ENCODE measurements at regions not wholly inside any gene's neighbourhood (a gene's known extent, or its start where the extent isn't known, plus 50 kb on each side); places are given as distances from the start of the nearest gene placed in this dataset.

DNA sequence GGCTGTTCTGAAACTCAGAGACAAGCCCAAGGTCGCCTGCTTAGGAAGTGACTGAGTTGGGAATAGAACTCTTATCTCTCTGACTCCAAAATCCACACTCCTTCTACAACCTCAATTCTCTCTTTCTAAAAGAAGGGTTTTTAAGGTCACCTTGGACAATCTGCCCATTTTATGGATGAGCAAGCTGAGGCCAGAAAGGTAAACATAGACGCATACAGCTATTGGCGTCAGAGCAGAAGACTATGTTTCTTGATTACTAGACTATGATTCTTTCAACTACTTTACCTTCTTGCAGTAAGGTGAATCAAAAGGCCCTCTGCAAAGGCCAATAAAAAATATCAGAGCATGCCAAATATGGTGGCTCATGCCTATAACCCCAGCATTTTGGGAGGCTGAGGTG is 276.6 kb downstream of the CLIC5 start:
- DNase-seq, result no peak

DNA sequence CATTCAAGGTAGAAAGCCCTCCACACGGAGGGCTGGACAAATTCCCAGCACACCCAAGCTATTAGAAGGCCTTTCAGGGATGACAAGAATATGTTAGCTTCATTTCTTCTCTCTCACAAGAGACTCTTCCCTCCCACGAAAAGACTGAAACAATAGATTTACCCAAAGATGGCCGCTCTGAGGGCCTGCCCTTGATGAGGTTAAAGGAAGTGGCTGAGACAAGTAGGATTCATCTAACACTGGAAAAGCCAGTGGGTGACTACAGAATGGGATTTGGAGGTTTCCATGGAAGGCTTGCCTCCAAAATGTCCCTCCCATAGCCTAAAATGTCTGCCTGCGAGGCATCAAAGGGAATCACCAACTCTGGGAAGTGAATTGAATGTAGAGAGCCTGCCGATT is 277.6 kb downstream of the CLIC5 start:
- DNase-seq, result no peak

DNA sequence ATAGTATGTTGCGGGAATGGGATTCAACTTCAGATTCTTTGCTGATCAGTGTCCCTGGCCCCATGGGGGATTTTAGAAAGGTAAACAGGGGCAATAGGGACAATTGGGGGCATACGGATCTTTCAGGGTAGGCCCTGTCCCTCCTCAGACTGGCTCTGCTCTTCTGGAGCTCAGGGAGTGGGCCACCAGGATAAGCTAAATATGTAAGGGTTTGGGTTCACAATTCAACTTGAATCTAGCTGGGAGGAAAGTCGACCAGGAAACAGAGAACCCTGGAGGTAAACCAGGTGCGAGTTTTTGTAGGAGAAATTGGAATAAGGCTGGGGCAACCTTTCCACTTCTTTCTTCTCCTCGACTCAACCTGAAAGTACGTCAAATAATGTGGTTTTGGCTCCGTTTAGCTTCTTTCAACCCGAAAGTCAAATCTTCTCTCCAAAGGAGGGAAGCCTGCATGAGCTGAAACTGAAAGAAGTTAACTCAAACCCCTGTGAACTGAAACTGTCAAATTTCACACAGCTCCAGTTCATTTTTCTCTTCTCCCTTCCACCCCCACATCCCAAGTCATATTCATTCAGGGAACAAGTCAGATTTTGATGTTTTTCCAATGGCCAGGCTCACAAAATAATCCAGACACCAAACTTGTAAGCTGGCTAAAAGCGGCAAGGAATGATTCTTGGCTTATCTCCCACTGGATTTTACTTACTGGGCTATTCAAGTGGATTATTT is 278.2 kb downstream of the CLIC5 start:
- no peak for DNase-seq

DNA sequence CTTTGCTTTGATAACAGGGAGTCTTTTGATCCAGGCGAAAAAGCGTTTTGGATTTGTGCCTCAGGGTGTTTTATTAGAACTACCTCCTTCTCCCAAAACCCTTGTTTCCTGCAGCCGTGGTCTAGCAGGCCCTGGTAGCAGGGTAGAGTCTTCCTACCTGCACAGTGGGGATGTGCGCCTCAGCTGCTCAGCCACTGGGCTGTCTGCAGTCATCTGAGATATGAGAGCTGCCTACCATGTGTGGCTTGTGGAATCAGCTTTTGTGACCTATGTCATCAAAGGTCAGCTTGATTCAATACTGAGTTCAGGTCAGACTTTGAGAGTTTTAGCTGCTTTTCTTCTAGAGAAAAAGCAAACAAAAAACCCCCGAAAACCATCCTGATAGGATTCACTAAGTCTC is 279.5 kb downstream of the CLIC5 start:
- no peak for DNase-seq

DNA sequence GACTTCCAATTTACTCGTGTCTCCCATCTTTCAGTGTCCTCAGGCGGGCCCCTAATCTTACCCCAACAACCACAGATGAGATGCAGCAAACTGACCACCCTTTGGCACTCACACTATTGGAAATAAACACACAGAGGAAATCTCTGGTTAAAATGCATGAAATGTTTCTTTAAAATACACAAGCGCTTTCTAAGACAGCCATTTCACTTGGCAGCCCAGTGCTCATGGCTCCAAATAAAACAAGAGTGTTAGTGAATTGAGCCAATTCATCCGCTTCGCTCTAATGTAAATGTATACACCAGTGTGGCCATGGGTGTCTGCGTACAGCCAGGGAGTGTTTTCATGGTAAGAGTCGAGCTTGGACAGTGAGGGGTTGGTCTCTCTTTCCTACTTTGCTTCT is 282.9 kb downstream of the CLIC5 start:
- no peak for DNase-seq

DNA sequence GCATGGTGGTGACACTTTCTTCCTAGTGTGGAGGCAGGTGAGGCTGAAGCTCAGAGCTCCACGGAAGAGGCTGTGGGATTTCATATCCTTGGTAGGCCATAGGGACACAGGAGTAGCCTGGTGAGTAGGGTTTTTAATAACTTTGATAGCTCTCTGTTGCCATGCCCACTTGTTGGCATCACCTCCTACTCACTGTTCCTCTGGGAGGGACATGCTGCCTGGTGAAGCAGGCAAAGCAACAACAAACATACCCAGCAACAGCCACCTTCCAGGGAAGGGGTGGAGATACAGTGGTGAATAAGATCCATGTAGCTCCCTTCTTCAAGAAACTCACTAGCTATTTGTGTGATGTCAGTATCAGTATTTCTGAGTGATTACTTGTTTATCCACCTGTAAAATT is 285.4 kb downstream of the CLIC5 start:
- no peak for DNase-seq

DNA sequence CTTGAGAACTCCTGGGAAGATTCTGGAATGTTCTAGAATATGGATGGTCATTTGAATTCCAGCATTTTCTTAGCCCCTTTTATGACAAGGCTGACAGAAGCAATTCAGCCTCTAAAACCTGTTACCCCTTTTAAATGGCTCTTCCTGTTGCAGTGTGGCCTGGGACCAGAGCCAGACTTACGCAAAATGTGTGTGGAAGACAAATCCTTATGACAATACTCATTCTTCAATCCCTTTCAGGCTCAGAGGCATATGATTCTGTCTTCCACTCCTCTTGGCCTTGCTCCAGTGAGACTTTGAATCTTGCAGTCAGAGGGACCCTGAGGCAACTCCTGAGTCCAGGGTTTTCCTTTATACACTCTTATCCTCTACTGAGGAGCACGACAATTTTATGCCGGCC is 287.0 kb downstream of the CLIC5 start:
- DNase-seq, result no peak

DNA sequence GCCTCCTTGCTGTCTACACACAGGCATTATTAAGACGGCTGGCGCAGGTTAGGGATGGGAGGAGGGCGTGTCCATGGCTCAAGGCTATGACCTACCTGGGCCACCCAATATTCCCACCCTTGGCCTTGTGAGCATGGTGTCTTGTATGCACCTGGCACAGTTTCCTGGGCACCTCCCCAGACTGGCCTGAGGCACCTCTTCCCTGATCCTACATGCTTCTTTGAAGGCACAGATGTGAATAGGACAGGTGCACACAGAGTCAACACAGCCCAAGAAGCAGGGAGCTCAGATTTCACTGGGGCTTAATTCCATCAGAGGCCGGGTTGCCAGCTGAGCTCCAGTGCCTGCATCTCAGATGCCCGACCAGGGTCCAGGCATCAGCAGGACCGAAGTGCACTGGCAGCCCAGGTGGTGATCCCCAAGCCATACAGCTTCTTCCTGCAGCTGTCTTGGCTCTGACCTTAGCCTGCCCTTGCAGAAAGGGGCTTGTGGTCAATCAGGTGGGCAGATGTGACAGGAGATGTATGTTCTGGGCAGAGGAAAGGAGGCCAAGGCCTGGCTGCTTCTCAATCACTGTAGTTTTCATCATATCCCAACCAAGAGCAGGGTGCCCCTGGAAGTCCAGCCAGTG is 287.7 kb downstream of the CLIC5 start:
- DNase-seq, result no peak

DNA sequence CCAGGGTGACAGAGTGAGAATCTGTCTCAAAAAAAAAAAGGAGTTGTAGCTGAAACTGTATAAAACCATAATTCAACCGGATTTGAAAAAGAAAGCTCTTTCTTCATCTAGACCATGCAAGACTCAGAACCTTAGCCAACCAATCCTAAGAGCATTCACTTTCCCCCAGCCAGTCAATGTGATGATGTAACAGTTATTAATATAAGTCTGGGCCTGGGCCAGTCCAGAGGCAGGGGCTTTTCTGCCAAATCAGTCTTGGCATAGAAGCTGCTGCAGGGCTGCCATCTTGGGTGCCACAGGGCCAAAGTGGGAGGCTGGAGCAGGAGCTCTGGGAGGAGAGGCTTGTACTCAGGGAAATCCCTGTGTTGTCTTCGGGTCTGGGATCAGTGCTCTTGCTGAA is 288.4 kb downstream of the CLIC5 start:
- no peak for DNase-seq

DNA sequence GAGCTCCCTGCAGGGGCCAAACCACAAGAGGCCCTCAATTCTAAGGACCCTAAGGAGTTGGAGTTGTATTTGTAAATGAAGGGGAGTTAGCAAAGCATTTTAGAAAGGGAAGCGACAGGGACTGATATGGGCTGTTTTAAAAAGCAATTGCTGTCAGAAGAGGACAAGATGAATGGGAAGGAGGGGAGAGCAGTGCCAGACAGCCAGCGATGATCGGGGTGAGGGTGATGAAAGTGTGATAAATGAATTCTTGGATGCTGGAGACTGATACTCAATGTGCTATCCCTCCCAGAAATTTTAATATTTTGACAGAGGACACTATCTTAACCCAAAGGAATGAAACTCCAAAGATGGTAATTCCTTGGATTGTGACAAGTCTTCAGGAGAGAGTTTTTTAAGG is 289.2 kb downstream of the CLIC5 start:
- no peak for DNase-seq

DNA sequence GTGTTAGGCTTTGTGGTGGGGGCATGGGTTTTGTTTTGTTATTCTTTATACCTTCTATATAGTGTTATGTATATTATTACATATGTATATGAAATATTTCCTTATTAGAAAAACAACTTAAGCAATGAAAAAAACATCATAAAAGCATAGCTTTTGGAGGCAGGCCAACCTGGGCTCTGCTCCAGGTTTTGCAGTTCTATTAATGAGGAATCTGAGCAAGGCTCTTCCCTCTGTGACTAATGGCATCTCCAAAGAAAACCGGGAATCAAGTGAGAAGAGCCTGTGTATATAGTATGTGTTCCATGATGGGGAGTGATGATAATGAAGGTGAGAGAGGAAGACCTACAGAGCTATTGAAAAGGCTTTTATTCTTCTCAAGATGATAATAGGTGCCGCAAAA is 291.1 kb downstream of the CLIC5 start:
- DNase-seq, result no peak

DNA sequence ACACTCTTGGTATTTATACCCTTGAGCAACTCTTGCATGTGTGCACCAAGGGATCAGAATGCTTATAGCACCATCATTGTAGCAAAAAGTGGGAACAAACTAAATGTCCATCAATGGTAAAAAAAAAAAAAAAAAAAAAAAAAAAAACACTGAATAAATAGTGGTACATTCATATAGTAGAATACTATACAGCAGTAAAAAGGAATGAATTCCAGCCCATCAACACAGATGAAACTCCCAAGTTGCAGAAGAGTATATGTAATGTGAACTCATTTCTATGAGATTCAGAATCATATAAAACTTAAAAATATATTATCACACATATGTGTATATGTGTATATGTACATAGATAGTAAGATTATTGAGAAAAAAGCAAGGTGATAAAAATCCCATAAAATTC is 291.6 kb downstream of the CLIC5 start:
- DNase-seq, result no peak

DNA sequence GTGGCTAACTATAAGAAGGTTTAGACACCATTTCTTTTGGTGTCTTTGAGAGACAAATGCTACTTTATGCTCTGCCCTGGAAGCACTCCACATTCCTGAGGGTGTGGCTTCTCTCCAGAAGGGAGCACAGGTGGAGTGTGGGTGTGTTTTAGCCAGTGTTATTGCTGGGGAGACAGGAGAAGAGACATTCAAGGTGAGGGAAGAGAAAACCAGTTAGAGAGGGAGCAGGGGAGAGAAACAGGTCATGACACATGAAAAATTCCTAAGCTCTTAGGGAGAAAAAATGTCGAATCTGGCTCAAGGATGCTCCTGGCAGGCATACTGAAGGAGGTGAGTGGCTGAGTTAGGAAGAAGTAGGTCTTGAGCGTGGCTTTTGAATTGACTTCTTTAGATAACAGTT is 292.8 kb downstream of the CLIC5 start:
- DNase-seq, result no peak

DNA sequence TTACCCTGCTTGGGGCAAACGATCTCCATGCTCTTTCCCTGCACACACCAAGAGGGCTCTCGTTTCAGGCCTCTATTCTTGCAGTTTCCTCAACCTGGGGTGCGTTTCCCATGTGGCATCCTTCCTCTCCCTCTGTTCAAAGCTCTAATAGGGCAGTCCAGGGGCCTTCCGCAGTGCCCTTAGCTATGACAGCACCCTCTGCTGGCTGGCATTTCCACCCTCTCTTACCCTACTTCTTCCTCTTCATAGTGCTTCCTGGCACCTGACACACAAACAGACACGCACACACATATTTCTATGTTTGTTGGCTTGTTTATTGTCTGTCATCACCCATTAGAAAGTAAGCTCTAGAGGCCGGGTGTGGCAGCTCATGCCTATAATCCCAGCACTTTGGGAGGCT is 294.0 kb downstream of the CLIC5 start:
- no peak for DNase-seq

DNA sequence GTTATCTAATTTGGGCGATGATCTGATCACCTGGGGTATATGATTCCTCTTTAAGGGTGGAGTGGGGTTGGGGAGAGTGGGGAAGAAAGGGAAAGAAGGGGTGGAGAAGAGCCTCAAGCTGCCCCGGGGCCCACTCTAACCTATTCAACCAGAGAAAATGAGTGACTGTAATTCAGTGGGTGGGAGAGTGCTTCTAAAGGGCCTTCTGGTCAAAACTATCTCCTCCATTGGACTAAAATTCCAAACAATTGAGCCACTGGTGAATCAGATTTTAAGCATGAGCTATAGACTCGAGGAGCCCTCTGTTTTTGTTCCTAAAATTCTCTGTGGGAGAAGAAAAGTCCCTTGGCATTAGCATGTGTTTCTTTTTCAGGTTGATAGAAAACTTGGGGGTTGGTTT is 296.8 kb downstream of the CLIC5 start:
- no peak for DNase-seq

DNA sequence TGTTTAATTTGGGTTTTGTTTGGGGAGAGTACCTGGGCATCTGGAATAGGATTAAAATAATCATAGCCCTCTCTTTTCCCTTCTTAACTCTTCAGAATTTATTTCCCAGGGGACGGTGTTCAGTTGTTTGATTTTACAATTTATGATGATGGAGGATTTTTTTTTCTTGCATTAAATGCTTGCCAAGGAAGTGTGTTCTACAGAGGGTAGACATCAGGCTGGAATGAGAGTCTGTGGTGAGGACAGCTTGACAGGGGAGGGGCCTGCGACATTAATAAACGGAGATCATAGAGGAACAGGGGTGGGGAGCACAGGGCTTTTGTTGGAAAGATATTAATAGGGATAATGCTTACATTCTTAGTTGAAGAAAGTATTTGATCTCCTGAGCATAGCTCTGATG is 297.5 kb downstream of the CLIC5 start:
- DNase-seq, result no peak

DNA sequence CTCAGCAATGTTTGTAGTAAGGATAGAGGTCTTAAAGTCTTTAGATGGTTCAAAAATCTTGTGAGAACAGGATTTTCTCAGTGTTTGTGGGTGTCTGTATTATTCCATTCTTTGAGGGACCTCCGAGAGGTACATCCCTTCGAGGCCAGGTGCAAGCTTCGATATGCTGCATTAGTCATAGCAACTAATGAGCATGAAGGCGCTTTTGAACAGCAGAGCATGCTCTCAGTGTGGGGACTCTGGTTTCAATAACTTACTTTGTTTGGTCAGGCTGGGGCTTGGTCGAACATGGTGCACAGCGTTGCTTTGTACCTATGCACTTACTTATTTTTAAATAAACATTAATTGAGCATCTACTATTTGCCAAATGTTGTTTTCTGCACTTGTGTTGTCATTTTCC is 297.9 kb downstream of the CLIC5 start:
- DNase-seq, result no peak

DNA sequence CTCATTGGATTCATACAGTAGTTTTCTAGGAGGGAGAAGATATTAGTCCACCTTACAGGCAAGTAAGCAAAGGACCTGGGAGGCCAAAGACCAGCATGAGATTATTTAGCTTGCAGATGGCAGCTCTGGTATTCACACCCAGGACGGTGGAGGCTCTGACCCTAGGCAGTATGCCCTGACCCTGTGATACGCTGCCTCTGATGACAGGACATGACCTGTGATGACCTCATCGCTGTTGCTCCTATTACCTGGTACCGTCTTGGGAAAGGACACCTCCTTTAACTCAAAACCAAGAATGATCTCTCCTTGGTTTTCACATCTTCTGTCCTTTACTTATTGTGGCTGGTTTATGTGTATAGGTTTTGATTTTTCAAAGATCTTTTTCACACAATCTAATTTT is 298.6 kb downstream of the CLIC5 start:
- no peak for DNase-seq

DNA sequence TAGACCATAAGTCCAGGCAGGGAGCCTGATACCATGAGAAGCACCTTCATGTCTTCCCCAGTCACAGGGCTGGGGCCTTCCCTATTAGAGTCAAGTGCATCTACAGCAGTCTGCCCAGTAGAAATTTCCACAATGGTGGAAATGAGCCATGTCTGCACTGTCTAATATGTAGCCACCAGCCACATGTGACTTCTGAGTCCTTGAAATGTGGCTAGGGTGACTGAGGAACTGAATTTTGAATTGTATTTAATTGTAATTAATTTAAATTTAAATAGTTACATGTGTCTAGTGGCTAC is 300.2 kb downstream of the CLIC5 start:
- no peak for DNase-seq

DNA sequence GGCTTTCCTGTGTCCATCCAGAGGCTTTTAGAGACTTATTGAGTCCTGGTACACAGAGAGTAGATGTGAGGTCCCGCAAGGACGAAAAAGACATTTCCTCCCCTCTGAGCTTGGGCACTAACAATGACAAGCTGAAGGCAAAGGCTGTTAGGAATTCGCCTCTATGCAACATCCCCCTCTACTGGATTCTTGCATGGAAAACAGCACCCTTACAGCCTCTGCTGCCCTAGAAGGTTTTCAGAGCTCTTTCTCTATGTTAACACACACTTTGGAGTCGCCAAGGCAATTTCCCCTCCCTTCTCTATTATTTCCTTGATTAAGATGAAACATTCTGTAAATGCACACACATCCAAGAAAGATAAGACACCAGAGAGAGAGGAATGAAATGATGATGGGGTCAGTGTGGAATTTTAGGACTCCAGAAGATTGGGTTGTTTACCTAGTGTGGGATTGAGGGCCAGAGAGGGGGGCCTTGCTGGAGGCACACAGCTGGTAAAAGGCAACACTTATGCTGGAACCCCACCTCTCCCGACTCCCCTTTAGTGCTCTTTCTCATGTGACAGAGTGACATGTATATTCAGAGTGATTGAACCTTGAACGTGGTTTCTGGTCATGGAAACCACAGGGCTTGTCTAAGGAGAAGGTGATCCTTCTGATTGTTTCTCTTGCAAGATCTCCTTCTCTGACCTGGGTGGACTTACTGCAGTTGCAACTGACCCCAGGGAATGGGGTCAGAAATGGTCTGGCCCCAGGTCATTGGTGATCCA is 300.7 kb downstream of the CLIC5 start:
- DNase-seq, result peak; percentile 67

DNA sequence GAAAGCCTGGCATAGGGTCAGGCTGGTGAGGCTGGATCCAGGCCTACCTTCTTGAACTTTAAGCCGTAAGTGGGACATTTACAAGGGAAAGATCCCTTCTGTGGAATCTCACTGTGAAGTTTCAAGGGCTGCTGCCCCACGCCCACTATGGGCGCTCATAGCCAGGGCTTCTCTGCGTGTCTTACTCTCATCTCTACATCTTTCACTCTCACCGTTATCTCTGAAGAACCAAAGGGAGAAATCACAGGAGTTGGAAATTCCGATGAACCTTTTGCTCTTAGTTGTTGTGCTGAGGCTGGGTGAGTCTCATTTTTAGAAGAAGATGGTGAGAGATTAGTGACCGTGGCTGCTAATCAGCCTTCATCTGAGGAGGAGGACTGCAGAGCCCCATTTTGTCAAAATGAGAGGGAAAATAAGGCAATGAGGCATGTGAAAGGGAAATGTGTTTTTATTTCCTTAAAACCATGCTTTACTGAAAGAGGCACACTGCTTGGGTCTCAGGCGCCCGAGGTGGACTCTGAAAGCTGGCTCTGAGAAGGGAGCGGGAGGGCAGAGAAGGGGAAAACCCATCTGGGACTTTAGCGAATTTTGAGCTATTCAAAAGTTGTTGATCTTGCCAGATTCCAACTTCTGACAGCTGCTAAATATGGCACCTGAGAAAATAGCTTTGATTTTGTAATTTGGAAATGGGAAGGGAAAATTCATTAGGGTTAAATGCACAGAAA is 301.5 kb downstream of the CLIC5 start:
- DNase-seq, result no peak
